HG03378 (cell line): ENCODE measurements at regions not wholly inside any gene's neighbourhood (a gene's known extent, or its start where the extent isn't known, plus 50 kb on each side); places are given as distances from the start of the nearest gene placed in this dataset.
"Not testable (repeated sequence)": the region's sequence is repeated elsewhere in the genome, so short reads cannot be mapped to it uniquely, and the experiment has no call there.

Experiments used
- ATAC-seq: cut with Tn5 transposase; IDR thresholded peaks from one replicate; pipeline ENCODE4 v1.9.1; 2021; ENCODE audit warnings: mild to moderate bottlenecking, moderate library complexity; ENCODE audit not compliant: unreplicated experiment

- no peak for ATAC-seq
These were observed 500.1 kb downstream of the CCDC171 start for GRCh38 chr9:16052757-16053530.

GRCh38 chr9:16057541-16057940, 504.7 kb downstream of the CCDC171 start:
- no peak for ATAC-seq

- no peak for ATAC-seq
These were observed 505.3 kb downstream of the CCDC171 start for GRCh38 chr9:16058131-16058549.

- peak; percentile 66 for ATAC-seq
These were observed 507.7 kb downstream of the CCDC171 start for GRCh38 chr9:16060436-16061129.

- ATAC-seq: no peak
These were observed 509.8 kb downstream of the CCDC171 start for GRCh38 chr9:16062542-16063240.

GRCh38 chr9:16063241-16063591, 510.4 kb downstream of the CCDC171 start:
- no peak for ATAC-seq

- ATAC-seq: no peak
These were observed 511.9 kb downstream of the CCDC171 start for GRCh38 chr9:16064771-16065170.

GRCh38 chr9:16066201-16066600, 513.4 kb downstream of the CCDC171 start:
- ATAC-seq: not testable (repeated sequence)

GRCh38 chr9:16068476-16068875, 515.6 kb downstream of the CCDC171 start:
- ATAC-seq: no peak

- ATAC-seq: no peak
These were observed 516.4 kb downstream of the CCDC171 start for GRCh38 chr9:16069249-16069648.

- no peak for ATAC-seq
These were observed 517.0 kb downstream of the CCDC171 start for GRCh38 chr9:16069671-16070454.

GRCh38 chr9:16070455-16071145, 517.8 kb downstream of the CCDC171 start:
- ATAC-seq: no peak

GRCh38 chr9:16071400-16071799, 518.6 kb downstream of the CCDC171 start:
- no peak for ATAC-seq

GRCh38 chr9:16074963-16075362, 522.1 kb downstream of the CCDC171 start:
- no peak for ATAC-seq

GRCh38 chr9:16075696-16076095, 522.9 kb downstream of the CCDC171 start:
- no peak for ATAC-seq

- no peak for ATAC-seq
These were observed 523.7 kb downstream of the CCDC171 start for GRCh38 chr9:16076511-16076910.

GRCh38 chr9:16082796-16083195, 530.0 kb downstream of the CCDC171 start:
- ATAC-seq: no peak

GRCh38 chr9:16085167-16085726, 532.4 kb downstream of the CCDC171 start:
- no peak for ATAC-seq

- no peak for ATAC-seq
These were observed 538.2 kb downstream of the CCDC171 start for GRCh38 chr9:16090907-16091629.
